Osteoblast (primary cell): ENCODE measurements at regions not wholly inside any gene's neighbourhood (a gene's known extent, or its start where the extent isn't known, plus 50 kb on each side); places are given as distances from the start of the nearest gene placed in this dataset.

Source experiments
- DNase-seq: peaks from one replicate; pipeline ENCODE4 v3.0.0; 2011; ENCODE audit warnings: low spot score, mixed read lengths; ENCODE audit not compliant: insufficient read length; ENCODE audit errors: missing footprints
- H2AFZ ChIP-seq: 2 replicates; pipeline ENCODE4 v1.6.0; 2011; ENCODE audit warnings: mild to moderate bottlenecking, low read length
- H3K27ac ChIP-seq: 2 replicates; pipeline ENCODE4 v1.5.1; 2011; ENCODE audit warnings: mild to moderate bottlenecking, low read depth, low read length, moderate library complexity
- H3K27me3 ChIP-seq: 2 replicates; pipeline ENCODE4 v1.6.0; 2012; ENCODE audit warnings: mild to moderate bottlenecking, control low read depth, inconsistent platforms, low read length, moderate library complexity; ENCODE audit not compliant: insufficient read depth
- H3K36me3 ChIP-seq: 2 replicates; pipeline ENCODE4 v1.5.1; 2011; ENCODE audit warnings: mild to moderate bottlenecking, low read length, control low read depth, moderate library complexity; ENCODE audit not compliant: insufficient read depth
- H3K4me1 ChIP-seq: 2 replicates; pipeline ENCODE4 v1.5.1; 2011; ENCODE audit warnings: mild to moderate bottlenecking, low read length, control low read depth, moderate library complexity; ENCODE audit not compliant: insufficient read depth
- H3K4me2 ChIP-seq: 2 replicates; pipeline ENCODE4 v1.6.0; 2011; ENCODE audit warnings: mild to moderate bottlenecking, low read length; ENCODE audit not compliant: insufficient read depth
- H3K4me3 ChIP-seq: fragments of 200-600 bp; sonication (generic); 3 replicates; pipeline ENCODE4 v1.5.1; 2012; ENCODE audit warnings: mild to moderate bottlenecking, low read length, inconsistent platforms; ENCODE audit not compliant: insufficient read depth
- H3K79me2 ChIP-seq: 2 replicates; pipeline ENCODE4 v1.6.0; 2012; ENCODE audit warnings: mild to moderate bottlenecking, low read length, control low read depth, inconsistent platforms; ENCODE audit not compliant: insufficient read depth
- H3K9me3 ChIP-seq: 2 replicates; pipeline ENCODE4 v1.5.1; 2011; ENCODE audit warnings: low read depth, low read length, control low read depth
- H4K20me1 ChIP-seq: 2 replicates; pipeline ENCODE4 v1.6.0; 2012; ENCODE audit warnings: mild to moderate bottlenecking, low read length, control low read depth; ENCODE audit not compliant: insufficient read depth
- TF ChIP-seq, protein P1 (sequence below): IDR thresholded peaks from 2 replicates; pipeline ENCODE4 v1.5.1; 2011; ENCODE audit warnings: mild to moderate bottlenecking, low read depth, low read length, moderate library complexity; ENCODE audit errors: extremely low read depth

DNA sequence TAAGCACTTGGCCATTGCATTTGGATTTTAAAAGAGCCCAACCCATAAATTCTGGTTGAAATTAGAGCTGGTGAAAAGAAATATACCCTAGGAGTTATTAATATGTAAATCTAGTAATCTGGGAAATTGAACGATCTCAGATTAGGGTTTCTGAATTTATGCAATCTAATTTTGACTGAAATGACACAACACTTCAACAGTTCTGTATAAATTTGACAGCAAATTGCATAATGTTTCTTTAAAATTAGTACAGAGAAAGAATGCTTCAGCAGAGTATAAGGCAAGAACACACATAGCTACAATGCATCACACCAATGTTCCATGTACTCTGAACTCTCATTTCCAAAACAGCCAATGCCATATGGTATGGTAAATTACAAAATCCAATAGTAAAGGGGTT lies 201.5 kb upstream of the ITGA4 start:
- H3K4me2 ChIP-seq, result no peak overlapping the region
- TF ChIP-seq, protein P1, sequence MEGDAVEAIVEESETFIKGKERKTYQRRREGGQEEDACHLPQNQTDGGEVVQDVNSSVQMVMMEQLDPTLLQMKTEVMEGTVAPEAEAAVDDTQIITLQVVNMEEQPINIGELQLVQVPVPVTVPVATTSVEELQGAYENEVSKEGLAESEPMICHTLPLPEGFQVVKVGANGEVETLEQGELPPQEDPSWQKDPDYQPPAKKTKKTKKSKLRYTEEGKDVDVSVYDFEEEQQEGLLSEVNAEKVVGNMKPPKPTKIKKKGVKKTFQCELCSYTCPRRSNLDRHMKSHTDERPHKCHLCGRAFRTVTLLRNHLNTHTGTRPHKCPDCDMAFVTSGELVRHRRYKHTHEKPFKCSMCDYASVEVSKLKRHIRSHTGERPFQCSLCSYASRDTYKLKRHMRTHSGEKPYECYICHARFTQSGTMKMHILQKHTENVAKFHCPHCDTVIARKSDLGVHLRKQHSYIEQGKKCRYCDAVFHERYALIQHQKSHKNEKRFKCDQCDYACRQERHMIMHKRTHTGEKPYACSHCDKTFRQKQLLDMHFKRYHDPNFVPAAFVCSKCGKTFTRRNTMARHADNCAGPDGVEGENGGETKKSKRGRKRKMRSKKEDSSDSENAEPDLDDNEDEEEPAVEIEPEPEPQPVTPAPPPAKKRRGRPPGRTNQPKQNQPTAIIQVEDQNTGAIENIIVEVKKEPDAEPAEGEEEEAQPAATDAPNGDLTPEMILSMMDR, result no peak
- no peak overlapping the region for H2AFZ ChIP-seq
- H3K27me3 ChIP-seq, result no peaks in the 10 kb centered on the region
- DNase-seq, result no peak
- H3K9me3 ChIP-seq, result no peaks in the 10 kb centered on the region
- H3K4me3 ChIP-seq, result no peak overlapping the region
- H4K20me1 ChIP-seq, result no peaks in the 10 kb centered on the region
- H3K27ac ChIP-seq, result no peak overlapping the region
- no peaks in the 10 kb centered on the region for H3K36me3 ChIP-seq
- H3K4me1 ChIP-seq, result no peaks in the 10 kb centered on the region
- H3K79me2 ChIP-seq, result no peaks in the 10 kb centered on the region

DNA sequence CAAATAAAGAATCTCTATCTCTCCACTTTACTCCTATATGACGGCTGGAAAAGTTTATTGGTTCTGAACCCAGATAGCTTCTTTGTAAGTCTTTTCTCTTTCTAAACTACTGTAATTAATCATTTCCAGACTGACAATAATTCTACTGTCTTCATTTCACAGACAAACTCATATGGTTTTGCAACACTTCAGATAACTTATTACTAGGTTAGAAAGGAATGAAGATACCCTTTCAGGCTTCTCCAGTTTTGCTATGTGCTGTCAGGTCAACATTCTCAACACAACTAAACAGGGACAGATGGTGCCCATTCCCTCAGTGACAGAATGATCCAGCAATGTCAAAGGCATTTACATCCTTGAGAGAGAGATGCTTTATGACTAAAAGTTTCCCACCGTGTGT lies 198.5 kb upstream of the ITGA4 start:
- no peak overlapping the region for H2AFZ ChIP-seq
- TF ChIP-seq, protein P1, result no peak
- DNase-seq, result no peak
- no peak overlapping the region for H3K4me2 ChIP-seq
- no peaks in the 10 kb centered on the region for H3K79me2 ChIP-seq
- no peaks in the 10 kb centered on the region for H3K9me3 ChIP-seq
- no peaks in the 10 kb centered on the region for H3K4me1 ChIP-seq
- H3K36me3 ChIP-seq, result no peaks in the 10 kb centered on the region
- H4K20me1 ChIP-seq, result no peaks in the 10 kb centered on the region
- no peak overlapping the region for H3K27ac ChIP-seq
- no peak overlapping the region for H3K4me3 ChIP-seq
- H3K27me3 ChIP-seq, result no peaks in the 10 kb centered on the region

DNA sequence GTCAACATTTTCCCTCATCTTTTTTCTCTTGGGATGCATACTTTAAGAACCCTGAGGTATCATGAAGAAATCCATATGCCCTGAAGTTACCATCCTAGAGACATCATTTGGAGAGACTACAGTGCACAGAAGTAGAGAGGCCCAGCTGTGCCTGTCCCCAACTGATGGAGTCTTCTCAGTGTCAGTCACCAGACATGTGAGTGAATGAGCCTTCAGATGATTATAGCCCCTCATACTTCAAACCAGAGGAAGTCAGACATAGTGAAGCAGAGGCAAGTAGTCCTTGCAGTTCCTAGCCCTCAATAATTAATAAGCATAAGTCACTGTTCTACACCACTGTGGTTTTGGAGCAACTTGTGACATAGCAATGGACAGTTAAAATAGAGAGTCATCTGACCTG lies 194.4 kb upstream of the ITGA4 start:
- no peak overlapping the region for H3K4me2 ChIP-seq
- no peaks in the 10 kb centered on the region for H3K36me3 ChIP-seq
- H4K20me1 ChIP-seq, result no peaks in the 10 kb centered on the region
- no peak overlapping the region for H2AFZ ChIP-seq
- H3K27me3 ChIP-seq, result no peaks in the 10 kb centered on the region
- no peaks in the 10 kb centered on the region for H3K79me2 ChIP-seq
- no peak for DNase-seq
- TF ChIP-seq, protein P1, result no peak
- no peaks in the 10 kb centered on the region for H3K4me1 ChIP-seq
- H3K9me3 ChIP-seq, result no peaks in the 10 kb centered on the region
- H3K27ac ChIP-seq, result no peak overlapping the region
- H3K4me3 ChIP-seq, result no peak overlapping the region

DNA sequence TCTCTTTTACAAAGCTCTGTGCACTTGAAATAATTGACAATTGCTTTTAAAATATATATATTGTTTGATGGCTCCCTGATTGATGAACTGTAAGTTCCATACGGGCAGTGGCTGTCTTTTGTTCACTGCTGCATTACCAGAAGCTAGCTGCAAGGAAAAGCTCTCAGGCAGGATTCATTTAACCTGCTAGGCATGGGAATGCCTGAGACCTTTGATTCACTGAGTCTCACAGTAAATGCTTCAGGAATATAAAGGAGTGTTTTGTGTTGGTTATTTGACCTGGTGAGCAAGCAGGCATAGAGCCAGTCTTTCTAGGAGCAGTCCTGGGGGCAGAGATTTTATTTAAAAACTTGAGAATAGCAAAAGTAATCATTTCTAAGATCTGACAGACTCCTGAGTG lies 193.2 kb upstream of the ITGA4 start:
- Histone ChIP-seq H3K27ac (no peak overlapping the region), H3K4me3 (no peak overlapping the region), H3K27me3 (no peaks in the 10 kb centered on the region), H3K9me3 (no peaks in the 10 kb centered on the region), H3K4me2 (no peak overlapping the region), H4K20me1 (no peaks in the 10 kb centered on the region), H3K36me3 (no peaks in the 10 kb centered on the region), H2AFZ (no peak overlapping the region), H3K4me1 (no peaks in the 10 kb centered on the region), H3K79me2 (no peaks in the 10 kb centered on the region)
- DNase-seq, result no peak
- TF ChIP-seq, protein P1, result no peak
